LNCAP (cell line): ENCODE measurements at regions not wholly inside any gene's neighbourhood (a gene's known extent, or its start where the extent isn't known, plus 50 kb on each side); places are given as distances from the start of the nearest gene placed in this dataset.

Experiments
- CTCF ChIP-seq: fragments of 450-650 bp; IDR thresholded peaks from 2 replicates; pipeline ENCODE4 v1.5.1; 2017; ENCODE audit warnings: mild to moderate bottlenecking

GRCh38 chr2:52474091-52474490, 1293.5 kb upstream of the CHAC2 start:
- TF ChIP-seq CTCF, result no peak

- no peak for TF ChIP-seq CTCF
These were observed 1294.1 kb upstream of the CHAC2 start for GRCh38 chr2:52473526-52473925.

- TF ChIP-seq CTCF, result no peak
These were observed 1300.4 kb upstream of the CHAC2 start for GRCh38 chr2:52467189-52467588.

GRCh38 chr2:52465287-52465686, 1302.3 kb upstream of the CHAC2 start:
- no peak for TF ChIP-seq CTCF

GRCh38 chr2:52463457-52463856, 1304.1 kb upstream of the CHAC2 start:
- TF ChIP-seq CTCF, result no peak

GRCh38 chr2:52456561-52457377, 1310.8 kb upstream of the CHAC2 start:
- TF ChIP-seq CTCF, result no peak

GRCh38 chr2:52454962-52455361, 1312.6 kb upstream of the CHAC2 start:
- no peak for TF ChIP-seq CTCF

GRCh38 chr2:52452201-52452600, 1315.4 kb upstream of the CHAC2 start:
- no peak for TF ChIP-seq CTCF
